ENCODE measurements at regions not wholly inside any gene's neighbourhood (a gene's known extent, or its start where the extent isn't known, plus 50 kb on each side); places are given as distances from the start of the nearest gene placed in this dataset.

DNA sequence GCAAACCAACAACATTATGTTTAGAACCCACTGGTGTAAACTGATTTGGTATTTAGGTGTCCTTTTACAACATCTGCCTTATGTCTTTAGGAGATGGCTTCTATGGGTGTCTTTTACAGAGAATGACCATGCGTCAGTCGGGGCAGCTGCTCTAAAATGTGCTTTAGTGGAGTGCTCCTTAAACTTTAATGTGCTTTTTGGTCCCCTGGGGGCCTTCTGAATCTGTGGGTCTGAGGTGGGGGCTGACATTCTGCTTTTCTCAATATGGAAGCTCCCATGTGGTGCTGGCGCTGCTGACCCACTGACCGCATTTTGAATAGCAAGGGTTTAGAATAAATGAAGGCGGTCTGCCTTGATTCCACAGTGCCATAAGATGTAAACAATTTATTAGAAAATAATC lies 173.2 kb upstream of the B3GALT2 start:
- H3K27ac Mint-ChIP-seq = no peak overlapping the region
- intact Hi-C loops (cut with micrococcal nuclease) = no loop called here
- no peaks in the 10 kb centered on the region for H3K27me3 Mint-ChIP-seq (ENCODE audit: low read depth)
- no peaks in the 10 kb centered on the region for H3K4me1 Mint-ChIP-seq (ENCODE audit: low read depth)
- no peaks in the 10 kb centered on the region for H3K36me3 Mint-ChIP-seq (ENCODE audit: low read depth)
- CTCF ChIA-PET = no interaction called here
- H3K4me3 Mint-ChIP-seq = no peak overlapping the region
- no peaks in the 10 kb centered on the region for H3K9me3 Mint-ChIP-seq
- DNase-seq = no peak

GRCh38 chr1:193358419-193358818 lies 172.0 kb upstream of the B3GALT2 start:
- no peak overlapping the region for H3K27ac Mint-ChIP-seq

DNA sequence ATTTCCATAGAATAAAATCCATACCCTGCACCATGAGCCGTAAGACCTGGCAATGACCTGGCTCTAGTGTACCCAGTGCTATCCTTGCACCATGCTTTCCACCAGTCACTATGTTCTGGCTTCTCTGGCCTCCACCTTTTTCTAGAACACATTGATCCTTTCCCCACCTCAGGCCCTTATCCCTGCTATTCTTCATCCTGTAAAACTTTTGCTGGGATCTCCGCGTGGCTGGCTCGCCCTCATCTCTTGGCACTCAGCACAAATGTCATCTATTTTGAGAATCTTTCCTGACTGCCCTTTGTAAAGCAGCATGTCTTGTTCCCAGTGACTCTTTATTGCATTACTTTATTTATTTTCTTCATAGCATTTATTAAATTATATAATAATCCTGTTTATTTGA lies 169.8 kb upstream of the B3GALT2 start:
- intact Hi-C loops (cut with micrococcal nuclease) = no loop called here
- no peaks in the 10 kb centered on the region for H3K36me3 Mint-ChIP-seq (ENCODE audit: low read depth)
- no peaks in the 10 kb centered on the region for H3K9me3 Mint-ChIP-seq
- no peaks in the 10 kb centered on the region for H3K27me3 Mint-ChIP-seq (ENCODE audit: low read depth)
- H3K4me1 Mint-ChIP-seq (ENCODE audit: low read depth) = no peaks in the 10 kb centered on the region
- CTCF ChIA-PET = no interaction called here
- H3K4me3 Mint-ChIP-seq = no peak overlapping the region
- no peak for DNase-seq
- H3K27ac Mint-ChIP-seq = no peak overlapping the region

More at GRCh38 chr1:193358419-193358818, 172.0 kb upstream of the B3GALT2 start:
- CTCF ChIA-PET = no interaction called here
- intact Hi-C loops (cut with micrococcal nuclease) = no loop called here
- H3K9me3 Mint-ChIP-seq = no peaks in the 10 kb centered on the region
- no peaks in the 10 kb centered on the region for H3K4me1 Mint-ChIP-seq (ENCODE audit: low read depth)
- H3K4me3 Mint-ChIP-seq = no peak overlapping the region
- no peaks in the 10 kb centered on the region for H3K27me3 Mint-ChIP-seq (ENCODE audit: low read depth)
- DNase-seq = no peak
- no peaks in the 10 kb centered on the region for H3K36me3 Mint-ChIP-seq (ENCODE audit: low read depth)

- intact Hi-C loops (cut with micrococcal nuclease) = no loop called here
- H3K27me3 Mint-ChIP-seq (ENCODE audit: low read depth) = no peaks in the 10 kb centered on the region
- no peak overlapping the region for H3K27ac Mint-ChIP-seq
- CTCF ChIA-PET = no interaction called here
- H3K4me3 Mint-ChIP-seq = no peak overlapping the region
- no peaks in the 10 kb centered on the region for H3K36me3 Mint-ChIP-seq (ENCODE audit: low read depth)
- no peak for DNase-seq
- H3K4me1 Mint-ChIP-seq (ENCODE audit: low read depth) = no peaks in the 10 kb centered on the region
- no peaks in the 10 kb centered on the region for H3K9me3 Mint-ChIP-seq
Observed at GRCh38 chr1:193355626-193356025, 169.2 kb upstream of the B3GALT2 start.

GRCh38 chr1:193355178-193355577 lies 168.8 kb upstream of the B3GALT2 start:
- DNase-seq = no peak
- H3K36me3 Mint-ChIP-seq (ENCODE audit: low read depth) = no peaks in the 10 kb centered on the region
- CTCF ChIA-PET = no interaction called here
- no peak overlapping the region for H3K4me3 Mint-ChIP-seq
- H3K27ac Mint-ChIP-seq = no peak overlapping the region
- H3K9me3 Mint-ChIP-seq = no peaks in the 10 kb centered on the region
- H3K27me3 Mint-ChIP-seq (ENCODE audit: low read depth) = no peaks in the 10 kb centered on the region
- intact Hi-C loops (cut with micrococcal nuclease) = no loop called here
- H3K4me1 Mint-ChIP-seq (ENCODE audit: low read depth) = no peaks in the 10 kb centered on the region

- H3K4me1 Mint-ChIP-seq (ENCODE audit: low read depth) = peaks cover 3% of the 10 kb centered on the region
- no peak for DNase-seq
- intact Hi-C loops (cut with micrococcal nuclease) = no loop called here
- CTCF ChIA-PET = interaction anchor here (1.0 kb wide), 1 partner anchor 20 kb away, joined by 3 read pairs; no protein-coding TSS in a partner anchor
- no peaks in the 10 kb centered on the region for H3K27me3 Mint-ChIP-seq (ENCODE audit: low read depth)
- H3K27ac Mint-ChIP-seq = no peak overlapping the region
- no peaks in the 10 kb centered on the region for H3K9me3 Mint-ChIP-seq
- no peak overlapping the region for H3K4me3 Mint-ChIP-seq
- no peaks in the 10 kb centered on the region for H3K36me3 Mint-ChIP-seq (ENCODE audit: low read depth)
Observed at GRCh38 chr1:193348769-193349535, 162.5 kb upstream of the B3GALT2 start.

- intact Hi-C loops (cut with micrococcal nuclease) = no loop called here
- H3K4me3 Mint-ChIP-seq = no peak overlapping the region
- no peak for DNase-seq
- no peak overlapping the region for H3K27ac Mint-ChIP-seq
- H3K36me3 Mint-ChIP-seq (ENCODE audit: low read depth) = no peaks in the 10 kb centered on the region
- peaks cover 3% of the 10 kb centered on the region for H3K4me1 Mint-ChIP-seq (ENCODE audit: low read depth)
- CTCF ChIA-PET = interaction anchor here (1.0 kb wide), 1 partner anchor 19 kb away, joined by 3 read pairs; no protein-coding TSS in a partner anchor
- no peaks in the 10 kb centered on the region for H3K9me3 Mint-ChIP-seq
- no peaks in the 10 kb centered on the region for H3K27me3 Mint-ChIP-seq (ENCODE audit: low read depth)
Observed at GRCh38 chr1:193348091-193348768, 161.8 kb upstream of the B3GALT2 start.

GRCh38 chr1:193346085-193346484 lies 159.7 kb upstream of the B3GALT2 start:
- Mint-ChIP-seq H3K36me3 (ENCODE audit: low read depth) (no peaks in the 10 kb centered on the region), H3K9me3 (no peaks in the 10 kb centered on the region), H3K4me1 (ENCODE audit: low read depth) (peaks cover 3% of the 10 kb centered on the region), H3K27ac (no peak overlapping the region), H3K27me3 (ENCODE audit: low read depth) (no peaks in the 10 kb centered on the region), H3K4me3 (no peak overlapping the region)
- CTCF ChIA-PET = no interaction called here
- intact Hi-C loops (cut with micrococcal nuclease) = no loop called here
- no peak for DNase-seq

DNA sequence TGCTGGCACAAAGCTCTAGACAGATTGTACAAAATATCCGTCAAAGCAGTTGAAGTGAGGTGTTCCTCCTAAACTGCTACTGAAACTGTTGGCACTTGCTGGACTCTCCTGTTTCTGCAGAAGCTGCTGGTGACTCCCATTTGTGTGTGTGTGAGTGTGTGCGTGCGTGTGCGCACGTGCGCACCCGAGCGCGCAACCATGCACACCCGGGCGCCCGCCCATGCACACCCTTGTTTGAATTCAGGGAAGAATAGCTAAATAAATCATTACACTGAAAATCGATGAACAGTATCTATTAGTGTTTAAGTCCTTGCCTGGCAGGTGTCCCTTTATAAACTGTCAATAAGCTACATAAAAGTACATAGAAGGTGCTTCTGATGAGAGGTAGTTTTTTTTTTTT lies 156.4 kb upstream of the B3GALT2 start:
- Mint-ChIP-seq H3K9me3 (no peaks in the 10 kb centered on the region), H3K4me1 (ENCODE audit: low read depth) (peaks cover 9% of the 10 kb centered on the region), H3K27ac (no peak overlapping the region), H3K36me3 (ENCODE audit: low read depth) (no peaks in the 10 kb centered on the region), H3K4me3 (no peak overlapping the region), H3K27me3 (ENCODE audit: low read depth) (no peaks in the 10 kb centered on the region)
- DNase-seq = no peak
- intact Hi-C loops (cut with micrococcal nuclease) = no loop called here
- CTCF ChIA-PET = interaction anchor here (0.6 kb wide), 1 partner anchor 495 kb away, joined by 3 read pairs; no protein-coding TSS in a partner anchor

DNA sequence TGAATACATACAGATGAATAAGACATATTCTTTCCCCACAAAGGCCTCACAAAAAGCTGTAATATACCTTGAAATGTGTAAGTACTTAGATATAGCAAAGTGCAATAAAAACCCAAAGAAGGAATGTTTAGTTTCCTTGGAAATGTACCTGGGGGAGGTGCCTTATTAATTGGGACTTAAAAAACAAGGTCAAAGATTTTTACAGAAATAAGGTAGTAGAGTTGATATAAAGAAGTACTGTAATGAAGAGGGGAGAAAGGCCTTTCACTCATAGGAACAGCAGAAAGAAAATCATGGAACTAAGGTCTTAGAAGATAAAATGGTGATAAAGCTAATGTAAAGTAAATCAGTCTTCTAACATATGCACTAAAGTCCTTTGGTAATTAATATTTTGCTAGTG lies 153.9 kb upstream of the B3GALT2 start:
- no peaks in the 10 kb centered on the region for H3K9me3 Mint-ChIP-seq
- intact Hi-C loops (cut with micrococcal nuclease) = no loop called here
- H3K27me3 Mint-ChIP-seq (ENCODE audit: low read depth) = no peaks in the 10 kb centered on the region
- H3K27ac Mint-ChIP-seq = no peak overlapping the region
- H3K4me3 Mint-ChIP-seq = no peak overlapping the region
- no peaks in the 10 kb centered on the region for H3K36me3 Mint-ChIP-seq (ENCODE audit: low read depth)
- peaks cover 7% of the 10 kb centered on the region for H3K4me1 Mint-ChIP-seq (ENCODE audit: low read depth)
- no peak for DNase-seq
- CTCF ChIA-PET = no interaction called here

DNA sequence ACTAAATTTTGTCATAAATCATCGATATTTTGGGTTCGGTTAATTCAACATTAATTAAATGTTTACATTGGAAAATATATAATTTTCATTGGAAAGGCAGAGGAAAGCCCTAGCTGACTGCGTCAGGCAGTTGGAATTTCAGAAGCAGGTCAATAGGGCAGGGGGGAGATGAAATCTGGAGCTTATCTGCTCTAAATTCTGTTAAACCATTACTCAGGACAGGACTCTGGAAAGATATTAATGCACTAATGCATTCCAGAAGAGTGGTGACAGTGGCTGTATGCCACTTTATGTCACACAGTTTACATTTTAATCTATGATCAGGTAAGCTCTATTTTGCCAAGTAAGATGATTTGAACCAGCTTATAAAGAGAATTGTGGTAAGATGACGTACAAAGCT lies 153.0 kb upstream of the B3GALT2 start:
- H3K27me3 Mint-ChIP-seq (ENCODE audit: low read depth) = no peaks in the 10 kb centered on the region
- no peaks in the 10 kb centered on the region for H3K36me3 Mint-ChIP-seq (ENCODE audit: low read depth)
- H3K9me3 Mint-ChIP-seq = no peaks in the 10 kb centered on the region
- H3K4me1 Mint-ChIP-seq (ENCODE audit: low read depth) = peaks cover 7% of the 10 kb centered on the region
- intact Hi-C loops (cut with micrococcal nuclease) = loop anchor here (5.0 kb wide), 1 partner anchor 532 kb away; the partner anchor contains the start of gene RGS2
- CTCF ChIA-PET = no interaction called here
- H3K27ac Mint-ChIP-seq = no peak overlapping the region
- no peak overlapping the region for H3K4me3 Mint-ChIP-seq
- DNase-seq = no peak

DNA sequence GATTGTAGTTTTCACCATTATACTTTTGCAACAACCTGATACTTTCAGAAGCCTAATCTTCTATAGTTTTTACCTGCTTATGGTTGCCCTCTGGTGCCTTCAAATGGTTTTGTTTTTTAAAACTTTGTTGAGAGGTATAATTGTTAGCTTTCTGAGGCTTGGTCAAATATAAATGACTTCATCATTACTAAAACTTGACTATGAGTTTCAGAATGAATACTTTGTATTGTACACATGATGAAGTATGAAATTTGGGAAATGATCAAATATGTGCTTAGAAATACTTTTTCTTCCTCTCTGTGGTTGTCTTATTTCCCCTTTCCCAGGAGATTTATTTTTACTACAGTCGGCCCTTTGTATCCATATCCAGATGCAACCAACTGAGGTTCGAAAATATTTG lies 151.8 kb upstream of the B3GALT2 start:
- no peaks in the 10 kb centered on the region for H3K27me3 Mint-ChIP-seq (ENCODE audit: low read depth)
- peaks cover 7% of the 10 kb centered on the region for H3K4me1 Mint-ChIP-seq (ENCODE audit: low read depth)
- no peak overlapping the region for H3K4me3 Mint-ChIP-seq
- peaks cover 8% of the 10 kb centered on the region for H3K9me3 Mint-ChIP-seq
- H3K27ac Mint-ChIP-seq = no peak overlapping the region
- no peak for DNase-seq
- H3K36me3 Mint-ChIP-seq (ENCODE audit: low read depth) = peaks cover 4% of the 10 kb centered on the region
- CTCF ChIA-PET = interaction anchor here (1.2 kb wide), 1 partner anchor 157 kb away, joined by 4 read pairs; no protein-coding TSS in a partner anchor
- intact Hi-C loops (cut with micrococcal nuclease) = loop anchor here (1.0 to 5.0 kb wide), 2 partner anchors 155 to 531 kb away; partner anchors contain the start of gene RGS2
